ENCODE measurements at regions not wholly inside any gene's neighbourhood (a gene's known extent, or its start where the extent isn't known, plus 50 kb on each side); places are given as distances from the start of the nearest gene placed in this dataset.
"Not testable (repeated sequence)": the region's sequence is repeated elsewhere in the genome, so short reads cannot be mapped to it uniquely, and the experiment has no call there.

- TF ChIP-seq YY1 (IDR thresholded peaks at IDR 0.05; ENCODE audit: insufficient read depth, insufficient read length) (no peak), ZNF274 (IDR thresholded peaks at IDR 0.05; ENCODE audit: low read depth, low read length) (no peak), SUZ12 (IDR thresholded peaks at IDR 0.05; ENCODE audit: extremely low read depth, insufficient read depth, insufficient read length) (no peak)
- Histone ChIP-seq H3K4me3 (ENCODE audit: insufficient read length, low read depth) (no peak overlapping the region), H3K9me3 (ENCODE audit: insufficient read depth, low read length) (peaks cover 7% of the 10 kb centered on the region), H3K27me3 (ENCODE audit: insufficient read depth, insufficient read length) (no peaks in the 10 kb centered on the region), H3K36me3 (ENCODE audit: insufficient read depth, insufficient read length, low read length) (no peaks in the 10 kb centered on the region), H3K9ac (ENCODE audit: insufficient read length, low read depth) (no peak overlapping the region), H3K4me1 (ENCODE audit: insufficient read depth, insufficient read length) (no peaks in the 10 kb centered on the region)
- no peak for DNase-seq (ENCODE audit: low read depth, low spot score)
Observed at GRCh38 chr2:204152616-204153015, 216.1 kb downstream of the ICOS start.

- H3K9ac ChIP-seq (ENCODE audit: insufficient read length, low read depth): no peak overlapping the region
- H3K9me3 ChIP-seq (ENCODE audit: insufficient read depth, low read length): peaks cover 15% of the 10 kb centered on the region
- no peak for TF ChIP-seq YY1 (IDR thresholded peaks at IDR 0.05; ENCODE audit: insufficient read depth, insufficient read length)
- no peak for TF ChIP-seq ZNF274 (IDR thresholded peaks at IDR 0.05; ENCODE audit: low read depth, low read length)
- no peak for TF ChIP-seq SUZ12 (IDR thresholded peaks at IDR 0.05; ENCODE audit: extremely low read depth, insufficient read depth, insufficient read length)
- no peaks in the 10 kb centered on the region for H3K4me1 ChIP-seq (ENCODE audit: insufficient read depth, insufficient read length)
- H3K36me3 ChIP-seq (ENCODE audit: insufficient read depth, insufficient read length, low read length): no peaks in the 10 kb centered on the region
- H3K4me3 ChIP-seq (ENCODE audit: insufficient read length, low read depth): no peak overlapping the region
- DNase-seq (ENCODE audit: low read depth, low spot score): no peak
- no peaks in the 10 kb centered on the region for H3K27me3 ChIP-seq (ENCODE audit: insufficient read depth, insufficient read length)
Observed at GRCh38 chr2:204154863-204155262, 218.3 kb downstream of the ICOS start.

- H3K4me3 ChIP-seq (ENCODE audit: insufficient read length, low read depth): no peak overlapping the region
- no peak overlapping the region for H3K9ac ChIP-seq (ENCODE audit: insufficient read length, low read depth)
- peaks cover 15% of the 10 kb centered on the region for H3K9me3 ChIP-seq (ENCODE audit: insufficient read depth, low read length)
- H3K36me3 ChIP-seq (ENCODE audit: insufficient read depth, insufficient read length, low read length): no peaks in the 10 kb centered on the region
- H3K4me1 ChIP-seq (ENCODE audit: insufficient read depth, insufficient read length): no peaks in the 10 kb centered on the region
- H3K27me3 ChIP-seq (ENCODE audit: insufficient read depth, insufficient read length): no peaks in the 10 kb centered on the region
- no peak for DNase-seq (ENCODE audit: low read depth, low spot score)
- TF ChIP-seq YY1 (IDR thresholded peaks at IDR 0.05; ENCODE audit: insufficient read depth, insufficient read length) (no peak), ZNF274 (IDR thresholded peaks at IDR 0.05; ENCODE audit: low read depth, low read length) (no peak), SUZ12 (IDR thresholded peaks at IDR 0.05; ENCODE audit: extremely low read depth, insufficient read depth, insufficient read length) (no peak)
Observed at GRCh38 chr2:204156456-204156855, 219.9 kb downstream of the ICOS start.

GRCh38 chr2:204157684-204158083 lies 221.1 kb downstream of the ICOS start:
- no peaks in the 10 kb centered on the region for H3K4me1 ChIP-seq (ENCODE audit: insufficient read depth, insufficient read length)
- no peak overlapping the region for H3K9ac ChIP-seq (ENCODE audit: insufficient read length, low read depth)
- TF ChIP-seq YY1 (IDR thresholded peaks at IDR 0.05; ENCODE audit: insufficient read depth, insufficient read length) (no peak), ZNF274 (IDR thresholded peaks at IDR 0.05; ENCODE audit: low read depth, low read length) (no peak), SUZ12 (IDR thresholded peaks at IDR 0.05; ENCODE audit: extremely low read depth, insufficient read depth, insufficient read length) (no peak)
- H3K27me3 ChIP-seq (ENCODE audit: insufficient read depth, insufficient read length): no peaks in the 10 kb centered on the region
- H3K4me3 ChIP-seq (ENCODE audit: insufficient read length, low read depth): no peak overlapping the region
- H3K36me3 ChIP-seq (ENCODE audit: insufficient read depth, insufficient read length, low read length): no peaks in the 10 kb centered on the region
- H3K9me3 ChIP-seq (ENCODE audit: insufficient read depth, low read length): peaks cover 15% of the 10 kb centered on the region
- no peak for DNase-seq (ENCODE audit: low read depth, low spot score)

GRCh38 chr2:204159526-204159925 lies 223.0 kb downstream of the ICOS start:
- no peak overlapping the region for H3K4me3 ChIP-seq (ENCODE audit: insufficient read length, low read depth)
- H3K36me3 ChIP-seq (ENCODE audit: insufficient read depth, insufficient read length, low read length): no peaks in the 10 kb centered on the region
- no peaks in the 10 kb centered on the region for H3K27me3 ChIP-seq (ENCODE audit: insufficient read depth, insufficient read length)

DNA sequence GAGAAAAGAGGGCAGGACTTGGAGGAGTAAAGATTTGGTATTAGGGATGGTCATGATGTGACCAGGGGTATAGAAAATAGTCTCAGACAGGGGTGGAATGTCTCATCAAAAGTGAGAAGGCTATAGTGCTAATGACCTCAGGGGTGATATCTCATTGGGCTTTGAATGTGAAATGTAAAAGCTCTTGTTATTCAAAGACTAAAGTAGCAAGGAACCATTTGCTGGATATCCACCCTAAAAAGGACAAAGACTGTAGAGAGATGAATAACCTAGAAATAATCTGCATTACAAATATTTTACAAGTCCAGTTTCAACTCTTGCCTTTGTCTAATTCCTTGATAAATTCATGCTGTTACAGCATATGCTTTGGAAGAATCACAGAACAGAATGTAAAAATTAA lies 224.4 kb downstream of the ICOS start:
- H3K36me3 ChIP-seq (ENCODE audit: insufficient read depth, insufficient read length, low read length): no peaks in the 10 kb centered on the region
- DNase-seq (ENCODE audit: low read depth, low spot score): no peak
- no peak overlapping the region for H3K4me3 ChIP-seq (ENCODE audit: insufficient read length, low read depth)
- H3K27me3 ChIP-seq (ENCODE audit: insufficient read depth, insufficient read length): no peaks in the 10 kb centered on the region
- H3K9ac ChIP-seq (ENCODE audit: insufficient read length, low read depth): no peak overlapping the region
- peaks cover 15% of the 10 kb centered on the region for H3K9me3 ChIP-seq (ENCODE audit: insufficient read depth, low read length)
- no peak for TF ChIP-seq YY1 (IDR thresholded peaks at IDR 0.05; ENCODE audit: insufficient read depth, insufficient read length)
- no peak for TF ChIP-seq ZNF274 (IDR thresholded peaks at IDR 0.05; ENCODE audit: low read depth, low read length)
- no peaks in the 10 kb centered on the region for H3K4me1 ChIP-seq (ENCODE audit: insufficient read depth, insufficient read length)

More at GRCh38 chr2:204159526-204159925, 223.0 kb downstream of the ICOS start:
- no peak for DNase-seq (ENCODE audit: low read depth, low spot score)
- Histone ChIP-seq H3K9ac (ENCODE audit: insufficient read length, low read depth) (no peak overlapping the region), H3K4me1 (ENCODE audit: insufficient read depth, insufficient read length) (no peaks in the 10 kb centered on the region), H3K9me3 (ENCODE audit: insufficient read depth, low read length) (peaks cover 15% of the 10 kb centered on the region)
- TF ChIP-seq YY1 (IDR thresholded peaks at IDR 0.05; ENCODE audit: insufficient read depth, insufficient read length) (no peak), SUZ12 (IDR thresholded peaks at IDR 0.05; ENCODE audit: extremely low read depth, insufficient read depth, insufficient read length) (no peak), ZNF274 (IDR thresholded peaks at IDR 0.05; ENCODE audit: low read depth, low read length) (no peak)

GRCh38 chr2:204161886-204162285 lies 225.3 kb downstream of the ICOS start:
- no peaks in the 10 kb centered on the region for H3K4me1 ChIP-seq (ENCODE audit: insufficient read depth, insufficient read length)
- no peak for DNase-seq (ENCODE audit: low read depth, low spot score)
- TF ChIP-seq ZNF274 (IDR thresholded peaks at IDR 0.05; ENCODE audit: low read depth, low read length) (no peak), SUZ12 (IDR thresholded peaks at IDR 0.05; ENCODE audit: extremely low read depth, insufficient read depth, insufficient read length) (no peak), YY1 (IDR thresholded peaks at IDR 0.05; ENCODE audit: insufficient read depth, insufficient read length) (no peak)
- no peaks in the 10 kb centered on the region for H3K36me3 ChIP-seq (ENCODE audit: insufficient read depth, insufficient read length, low read length)
- peaks cover 15% of the 10 kb centered on the region for H3K9me3 ChIP-seq (ENCODE audit: insufficient read depth, low read length)
- no peak overlapping the region for H3K9ac ChIP-seq (ENCODE audit: insufficient read length, low read depth)
- H3K27me3 ChIP-seq (ENCODE audit: insufficient read depth, insufficient read length): no peaks in the 10 kb centered on the region
- no peak overlapping the region for H3K4me3 ChIP-seq (ENCODE audit: insufficient read length, low read depth)

DNA sequence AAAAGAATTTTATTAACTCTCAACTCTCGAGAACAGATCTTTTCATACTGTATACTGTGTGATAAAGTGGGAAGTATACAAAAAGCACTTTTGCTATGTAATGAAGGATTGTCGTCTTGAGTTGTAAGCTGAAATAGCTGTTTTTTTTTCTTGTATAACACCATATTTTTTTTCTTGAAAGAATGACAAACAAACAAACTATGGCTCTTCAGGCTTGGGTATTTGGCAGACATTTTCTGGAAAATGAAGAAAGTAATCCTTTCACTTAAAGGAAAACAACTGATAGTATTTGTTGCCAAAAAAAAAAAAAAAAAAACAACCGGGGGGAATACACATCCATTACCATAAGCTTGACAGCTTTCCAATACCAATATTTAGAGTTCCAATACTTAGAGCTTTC lies 230.4 kb downstream of the ICOS start:
- H3K9me3 ChIP-seq (ENCODE audit: insufficient read depth, low read length): no peaks in the 10 kb centered on the region
- H3K9ac ChIP-seq (ENCODE audit: insufficient read length, low read depth): no peak overlapping the region
- H3K36me3 ChIP-seq (ENCODE audit: insufficient read depth, insufficient read length, low read length): no peaks in the 10 kb centered on the region
- no peaks in the 10 kb centered on the region for H3K4me1 ChIP-seq (ENCODE audit: insufficient read depth, insufficient read length)
- no peaks in the 10 kb centered on the region for H3K27me3 ChIP-seq (ENCODE audit: insufficient read depth, insufficient read length)
- TF ChIP-seq YY1 (IDR thresholded peaks at IDR 0.05; ENCODE audit: insufficient read depth, insufficient read length): no peak
- TF ChIP-seq SUZ12 (IDR thresholded peaks at IDR 0.05; ENCODE audit: extremely low read depth, insufficient read depth, insufficient read length): no peak
- TF ChIP-seq ZNF274 (IDR thresholded peaks at IDR 0.05; ENCODE audit: low read depth, low read length): no peak
- no peak for DNase-seq (ENCODE audit: low read depth, low spot score)
- no peak overlapping the region for H3K4me3 ChIP-seq (ENCODE audit: insufficient read length, low read depth)

- H3K9me3 ChIP-seq (ENCODE audit: insufficient read depth, low read length); H3K9ac ChIP-seq (ENCODE audit: insufficient read length, low read depth); H3K36me3 ChIP-seq (ENCODE audit: insufficient read depth, insufficient read length, low read length); H3K4me3 ChIP-seq (ENCODE audit: insufficient read length, low read depth); H3K4me1 ChIP-seq (ENCODE audit: insufficient read depth, insufficient read length); DNase-seq (ENCODE audit: low read depth, low spot score); H3K27me3 ChIP-seq (ENCODE audit: insufficient read depth, insufficient read length): not testable (repeated sequence)
Observed at GRCh38 chr2:204167670-204168069, 231.1 kb downstream of the ICOS start.

Data from NT2/D1 (cell line).